ENCODE measurements at regions not wholly inside any gene's neighbourhood (a gene's known extent, or its start where the extent isn't known, plus 50 kb on each side); places are given as distances from the start of the nearest gene placed in this dataset.

GRCh38 chr2:42913280-42913878 lies 121.0 kb upstream of the HAAO start:
- Histone ChIP-seq H2AFZ (no peak overlapping the region), H3K79me2 (no peaks in the 10 kb centered on the region), H3K27ac (peak overlapping the region; percentile 50), H3K9me2 (replicated peaks; ENCODE audit: insufficient read depth) (no peaks in the 10 kb centered on the region), H3K4me3 (no peak overlapping the region), H4K20me1 (ENCODE audit: insufficient read depth, poor library complexity, severe bottlenecking) (no peaks in the 10 kb centered on the region), H3K4me2 (no peak overlapping the region), H3K9me3 (ENCODE audit: low read depth) (no peaks in the 10 kb centered on the region), H3K4me1 (ENCODE audit: insufficient read depth) (peaks cover 26% of the 10 kb centered on the region), H3K27me3 (no peaks in the 10 kb centered on the region), H3K36me3 (replicated peaks; ENCODE audit: insufficient read depth, low read depth) (no peaks in the 10 kb centered on the region)
- no peak for TF ChIP-seq CTCF (IDR thresholded peaks at IDR 0.05; ENCODE audit: poor library complexity)
- no peak for TF ChIP-seq EZH2 (IDR thresholded peaks at IDR 0.05; ENCODE audit: borderline replicate concordance)
- no peak for TF ChIP-seq EZH2phosphoT487 (IDR thresholded peaks at IDR 0.05; ENCODE audit: low read depth, severe bottlenecking, unreplicated experiment)
- DNase-seq (ENCODE audit: low spot score) = no peak
- WGBS (ENCODE audit: low lambda C conversion rate, missing lambda C conversion rate) = 79% methylated on average over 2 of the region's 2 CpGs

- no peak overlapping the region for H3K27ac ChIP-seq
- H3K36me3 ChIP-seq (replicated peaks; ENCODE audit: insufficient read depth, low read depth) = no peaks in the 10 kb centered on the region
- 98% methylated on average over 3 of the region's 3 CpGs for WGBS (ENCODE audit: low lambda C conversion rate, missing lambda C conversion rate)
- TF ChIP-seq CTCF (IDR thresholded peaks at IDR 0.05; ENCODE audit: poor library complexity) (no peak), EZH2phosphoT487 (IDR thresholded peaks at IDR 0.05; ENCODE audit: low read depth, severe bottlenecking, unreplicated experiment) (no peak), EZH2 (IDR thresholded peaks at IDR 0.05; ENCODE audit: borderline replicate concordance) (no peak)
- no peaks in the 10 kb centered on the region for H4K20me1 ChIP-seq (ENCODE audit: insufficient read depth, poor library complexity, severe bottlenecking)
- H3K4me3 ChIP-seq = no peak overlapping the region
- H2AFZ ChIP-seq = no peak overlapping the region
- H3K4me2 ChIP-seq = no peak overlapping the region
- H3K9me2 ChIP-seq (replicated peaks; ENCODE audit: insufficient read depth) = no peaks in the 10 kb centered on the region
- no peaks in the 10 kb centered on the region for H3K9me3 ChIP-seq (ENCODE audit: low read depth)
- no peaks in the 10 kb centered on the region for H3K27me3 ChIP-seq
- H3K4me1 ChIP-seq (ENCODE audit: insufficient read depth) = peaks cover 40% of the 10 kb centered on the region
- no peaks in the 10 kb centered on the region for H3K79me2 ChIP-seq
- DNase-seq (ENCODE audit: low spot score) = no peak
These were observed 118.4 kb upstream of the HAAO start for GRCh38 chr2:42910645-42911405.

- no peak for DNase-seq (ENCODE audit: low spot score)
- 96% methylated on average over 7 of the region's 7 CpGs for WGBS (ENCODE audit: low lambda C conversion rate, missing lambda C conversion rate)
- Histone ChIP-seq H3K36me3 (replicated peaks; ENCODE audit: insufficient read depth, low read depth) (no peaks in the 10 kb centered on the region), H3K4me1 (ENCODE audit: insufficient read depth) (peaks cover 43% of the 10 kb centered on the region), H3K27me3 (no peaks in the 10 kb centered on the region), H3K27ac (no peak overlapping the region), H3K4me3 (no peak overlapping the region), H3K9me3 (ENCODE audit: low read depth) (no peaks in the 10 kb centered on the region), H3K9me2 (replicated peaks; ENCODE audit: insufficient read depth) (no peaks in the 10 kb centered on the region), H3K4me2 (no peak overlapping the region), H3K79me2 (no peaks in the 10 kb centered on the region), H2AFZ (no peak overlapping the region), H4K20me1 (ENCODE audit: insufficient read depth, poor library complexity, severe bottlenecking) (no peaks in the 10 kb centered on the region)
- TF ChIP-seq EZH2phosphoT487 (IDR thresholded peaks at IDR 0.05; ENCODE audit: low read depth, severe bottlenecking, unreplicated experiment) (no peak), EZH2 (IDR thresholded peaks at IDR 0.05; ENCODE audit: borderline replicate concordance) (no peak), CTCF (IDR thresholded peaks at IDR 0.05; ENCODE audit: poor library complexity) (no peak)
These were observed 117.6 kb upstream of the HAAO start for GRCh38 chr2:42909966-42910365.
